Activated T-helper 1 cell treated with anti-CD3 and anti-CD28 coated beads, Interleukin-2, amount 50 U/mL, for 16 hours (primary cell): ENCODE measurements at regions not wholly inside any gene's neighbourhood (a gene's known extent, or its start where the extent isn't known, plus 50 kb on each side); places are given as distances from the start of the nearest gene placed in this dataset.
"Not testable (repeated sequence)": the region's sequence is repeated elsewhere in the genome, so short reads cannot be mapped to it uniquely, and the experiment has no call there.

Experiments used
- DNase-seq, 2 donors: peaks; one replicate each; pipeline ENCODE4 v3.0.0-alpha.2; 2020; ENCODE audit warnings: low read depth in 1 of 2, low spot score in 1 of 2

GRCh38 chr12:34301251-34302130 is 279.2 kb downstream of the ALG10 start:
- DNase-seq: no peak

- no peak for DNase-seq
Measured at GRCh38 chr12:34302131-34302885, 280.0 kb downstream of the ALG10 start.

DNA sequence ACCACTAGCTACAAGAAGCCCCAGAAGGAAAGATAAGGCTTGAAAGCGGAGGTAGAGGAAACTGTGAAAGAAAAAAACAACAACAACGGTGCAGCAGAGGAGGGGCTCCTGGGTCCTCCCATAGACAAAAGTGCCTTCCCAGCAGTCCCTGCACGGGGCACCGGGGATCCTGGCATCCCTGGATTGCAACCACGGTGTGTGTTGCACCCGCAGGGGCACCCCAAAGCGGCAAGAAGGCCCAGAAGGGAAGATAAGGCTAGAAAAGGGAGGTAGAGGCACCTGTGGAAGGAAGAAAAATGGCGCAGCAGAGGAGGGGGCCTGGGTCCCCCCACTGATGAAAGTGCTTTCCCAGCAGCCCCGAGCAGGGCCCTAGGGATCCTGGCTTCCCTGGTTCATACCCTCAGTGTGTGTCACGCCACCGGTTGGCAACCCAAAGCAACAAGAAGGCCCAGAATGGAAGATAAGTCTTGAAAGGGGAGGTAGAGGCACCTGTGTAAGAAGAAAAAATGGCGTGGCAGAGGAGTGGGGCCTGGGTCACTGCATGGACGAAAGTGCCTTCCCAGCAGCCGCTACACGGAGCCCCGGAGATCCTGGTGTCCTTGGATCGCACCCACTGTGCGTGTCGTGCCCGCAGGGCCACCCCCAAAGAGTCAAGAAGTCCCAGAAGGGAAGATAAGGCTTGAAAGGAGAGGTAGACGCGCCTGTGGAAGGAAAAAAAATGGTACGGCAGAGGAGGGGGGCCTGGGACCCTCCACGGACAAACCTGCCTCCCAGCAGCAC is 281.0 kb downstream of the ALG10 start:
- no peak for DNase-seq

- no peak for DNase-seq
Measured at GRCh38 chr12:34304001-34304400, 281.7 kb downstream of the ALG10 start.

- no peak for DNase-seq
Measured at GRCh38 chr12:34304546-34304945, 282.2 kb downstream of the ALG10 start.

- no peak for DNase-seq
Measured at GRCh38 chr12:34305176-34305575, 282.9 kb downstream of the ALG10 start.

GRCh38 chr12:34306133-34306830 is 284.0 kb downstream of the ALG10 start:
- DNase-seq: no peak

- not testable (repeated sequence) for DNase-seq
Measured at GRCh38 chr12:34309806-34310804, 287.8 kb downstream of the ALG10 start.

DNA sequence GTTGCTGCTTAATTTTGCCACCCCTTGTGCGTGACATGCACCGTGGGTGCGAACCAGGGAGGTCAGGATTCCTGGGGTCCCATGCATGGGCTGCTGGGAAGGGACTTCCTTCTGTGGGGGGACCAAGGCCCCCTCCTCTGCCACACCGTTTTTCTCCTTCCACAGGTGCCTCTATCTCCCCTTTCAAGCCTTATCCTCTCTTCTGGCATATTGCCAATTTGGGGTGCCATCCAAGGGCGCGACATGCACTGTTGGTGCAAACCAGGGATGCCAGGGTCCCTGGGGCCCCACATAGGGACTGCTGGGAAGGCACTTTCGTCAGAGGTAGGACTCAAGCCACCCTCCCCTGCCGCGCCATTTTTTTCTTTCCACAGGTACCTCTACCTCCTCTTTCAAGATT is 289.0 kb downstream of the ALG10 start:
- no peak for DNase-seq

DNA sequence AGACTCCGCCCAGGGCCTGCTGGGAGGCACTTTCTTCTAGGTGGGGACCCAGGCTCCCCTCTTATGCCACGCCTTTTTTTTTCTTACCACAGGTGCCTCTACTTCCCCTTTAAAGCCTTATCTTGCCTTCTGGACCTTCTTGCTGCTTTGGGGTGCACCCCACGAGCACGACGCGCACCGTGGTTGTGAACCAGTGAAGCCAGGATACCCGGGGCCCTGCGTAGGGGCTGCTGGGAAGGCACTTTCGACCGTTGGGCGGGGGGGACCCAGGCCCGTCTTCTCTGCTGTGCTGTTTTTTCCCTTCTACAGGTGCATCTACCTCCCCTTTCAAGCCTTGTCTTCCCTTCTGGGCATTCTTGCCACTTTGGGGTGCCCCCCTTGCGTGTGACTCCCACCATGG is 305.4 kb downstream of the ALG10 start:
- DNase-seq: no peak

- DNase-seq: no peak
Measured at GRCh38 chr12:34333337-34333736, 311.0 kb downstream of the ALG10 start.

DNA sequence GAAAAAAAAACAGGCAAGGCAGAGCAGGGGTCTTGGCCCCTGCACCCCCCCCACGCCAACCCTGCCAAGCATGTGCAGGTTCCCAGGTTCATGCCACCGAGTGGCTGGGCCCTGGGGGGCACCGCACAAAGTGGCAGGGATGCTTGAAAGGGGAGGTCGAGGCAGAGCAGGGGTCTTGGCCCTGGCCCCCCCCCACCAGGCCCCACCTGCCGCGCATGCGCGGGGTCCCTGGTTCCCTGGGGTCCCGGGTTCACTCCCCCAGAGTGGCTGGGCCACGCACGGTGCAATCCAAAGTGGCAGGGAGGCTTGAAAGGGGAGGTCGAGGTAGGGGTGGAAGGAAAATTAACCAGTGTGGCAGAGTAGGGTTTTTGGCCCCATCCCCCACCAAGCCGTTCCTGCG is 312.2 kb downstream of the ALG10 start:
- DNase-seq: no peak

GRCh38 chr12:34334953-34335743 is 312.9 kb downstream of the ALG10 start:
- no peak for DNase-seq

GRCh38 chr12:34335819-34336262 is 313.5 kb downstream of the ALG10 start:
- no peak for DNase-seq

DNA sequence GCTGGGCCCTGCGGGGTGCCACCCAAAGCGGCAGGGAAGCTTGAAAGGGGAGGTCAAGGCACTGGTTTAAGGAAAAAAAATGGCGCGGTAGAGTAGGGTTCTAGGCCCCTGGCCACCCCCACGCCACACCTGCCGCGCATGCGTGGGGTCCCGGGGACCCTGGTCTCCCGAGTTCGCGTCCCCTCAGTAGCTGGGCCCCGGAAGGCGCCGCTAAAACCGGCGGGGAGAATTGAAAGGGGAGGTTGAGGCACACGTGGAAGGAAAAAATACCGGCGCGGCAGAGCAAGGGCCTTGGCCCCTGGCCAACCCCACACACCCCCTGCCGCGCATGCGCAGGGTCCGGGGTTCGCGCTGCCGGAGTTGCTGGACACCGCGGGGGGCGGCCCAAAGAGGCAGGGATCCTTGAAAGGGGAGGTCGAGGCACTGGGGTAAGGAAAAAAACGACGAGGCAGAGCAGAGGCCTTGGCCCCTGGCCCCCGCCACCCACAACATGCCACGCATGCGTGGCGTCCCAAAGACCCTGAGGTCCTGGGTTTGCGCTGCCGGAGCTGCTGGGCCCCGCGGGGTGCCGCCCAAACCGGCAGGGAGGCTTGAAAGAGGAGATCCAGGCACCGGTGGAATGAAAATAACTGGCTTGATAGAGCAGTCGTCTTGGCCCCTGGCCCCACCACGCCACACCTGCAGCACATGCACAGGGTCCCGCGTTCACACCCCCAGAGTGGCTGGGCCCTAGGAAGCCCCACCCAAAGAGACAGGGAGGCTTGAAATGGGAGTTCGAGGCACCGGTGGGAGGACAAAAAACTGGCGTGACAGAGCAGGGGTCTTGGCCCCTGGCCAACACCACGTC is 314.5 kb downstream of the ALG10 start:
- no peak for DNase-seq

GRCh38 chr12:34338751-34339150 is 316.5 kb downstream of the ALG10 start:
- DNase-seq: no peak

DNA sequence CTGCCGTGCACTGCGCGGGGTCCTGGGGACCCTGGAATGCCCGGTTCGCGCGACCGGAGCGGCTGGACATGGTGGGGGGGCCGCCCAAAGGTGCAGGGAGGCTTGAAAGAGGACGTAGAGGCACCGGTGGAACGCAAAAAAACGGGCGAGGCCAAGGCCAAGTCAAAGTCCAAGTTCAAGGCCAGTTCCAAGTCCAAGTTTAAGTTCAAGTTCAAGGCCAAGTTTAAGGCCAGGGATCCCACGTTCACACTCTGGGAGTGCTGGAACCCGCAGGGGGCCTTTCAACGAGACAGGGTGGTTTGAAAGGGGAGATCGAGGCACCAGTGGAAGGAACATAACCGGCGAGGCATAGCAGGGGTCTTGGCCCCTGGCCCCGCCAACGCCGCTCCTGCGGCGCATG is 317.6 kb downstream of the ALG10 start:
- DNase-seq: no peak
